HG03378 (cell line): ENCODE measurements at regions not wholly inside any gene's neighbourhood (a gene's known extent, or its start where the extent isn't known, plus 50 kb on each side); places are given as distances from the start of the nearest gene placed in this dataset.

Experiments used
- ATAC-seq: cut with Tn5 transposase; IDR thresholded peaks from one replicate; pipeline ENCODE4 v1.9.1; 2021; ENCODE audit warnings: mild to moderate bottlenecking, moderate library complexity; ENCODE audit not compliant: unreplicated experiment

GRCh38 chr5:88489364-88489763 is 220.7 kb upstream of the TMEM161B start:
- ATAC-seq: no peak

DNA sequence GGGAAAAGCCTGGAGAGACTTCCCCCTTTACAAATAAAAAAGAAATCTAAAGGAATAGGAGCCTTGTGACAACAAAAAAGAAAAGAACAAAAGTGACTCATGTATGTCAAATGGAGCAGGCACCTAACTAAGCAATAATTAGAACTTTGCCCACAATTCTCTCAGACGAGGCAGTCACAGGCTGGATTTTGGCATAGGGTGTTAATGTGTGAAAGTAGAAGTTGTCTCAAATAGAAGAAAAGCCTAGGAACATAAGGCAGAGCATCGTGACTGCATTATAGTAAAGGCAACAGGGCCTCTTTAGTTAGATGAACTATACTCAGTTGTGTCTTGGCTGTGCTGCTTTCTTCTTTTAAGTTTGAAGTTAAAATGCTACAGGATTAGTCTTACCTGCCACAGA is 219.9 kb upstream of the TMEM161B start:
- ATAC-seq: no peak

- ATAC-seq: no peak
Observed at GRCh38 chr5:88488130-88488529, 219.5 kb upstream of the TMEM161B start.

- no peak for ATAC-seq
Observed at GRCh38 chr5:88487066-88487465, 218.4 kb upstream of the TMEM161B start.

DNA sequence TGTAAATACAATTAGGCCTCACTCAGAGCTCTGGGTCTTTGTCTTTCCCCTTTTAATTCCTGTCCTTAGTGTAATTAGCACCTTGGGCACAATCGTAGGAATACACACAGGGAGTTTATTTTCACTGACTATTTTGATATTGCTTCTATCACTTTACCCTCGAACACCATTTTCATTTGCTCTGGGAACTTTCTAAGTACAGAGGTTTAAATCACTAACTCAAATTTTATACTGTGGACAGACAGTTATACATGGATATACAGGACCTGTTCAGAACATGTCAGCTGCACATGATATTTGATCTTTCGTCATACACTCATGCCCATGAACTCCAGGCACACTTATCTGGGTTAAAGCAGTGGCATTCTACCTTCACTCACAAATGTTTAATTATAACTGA is 217.8 kb upstream of the TMEM161B start:
- no peak for ATAC-seq

- no peak for ATAC-seq
Observed at GRCh38 chr5:88485531-88485930, 216.9 kb upstream of the TMEM161B start.

- no peak for ATAC-seq
Observed at GRCh38 chr5:88483964-88484672, 215.5 kb upstream of the TMEM161B start.

- no peak for ATAC-seq
Observed at GRCh38 chr5:88480801-88481499, 212.3 kb upstream of the TMEM161B start.

DNA sequence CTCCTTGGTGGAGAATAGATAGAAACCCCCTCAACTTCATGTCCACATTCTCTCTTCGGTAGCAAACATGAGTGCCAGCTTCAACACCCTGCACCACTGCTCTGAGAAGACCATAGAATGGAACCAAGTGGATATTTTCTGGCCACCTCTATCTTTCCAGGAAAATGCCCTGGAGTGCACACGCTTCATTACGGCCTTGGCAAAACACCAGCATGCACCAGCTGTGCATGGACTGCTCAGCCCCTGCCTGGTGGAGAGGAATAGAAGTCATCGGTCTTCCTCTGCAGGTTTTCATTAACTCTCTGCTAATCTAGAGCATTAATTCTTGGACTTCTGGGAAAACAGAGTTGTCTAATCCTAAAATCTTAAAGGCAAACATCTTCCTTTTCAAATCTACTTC is 211.6 kb upstream of the TMEM161B start:
- no peak for ATAC-seq

DNA sequence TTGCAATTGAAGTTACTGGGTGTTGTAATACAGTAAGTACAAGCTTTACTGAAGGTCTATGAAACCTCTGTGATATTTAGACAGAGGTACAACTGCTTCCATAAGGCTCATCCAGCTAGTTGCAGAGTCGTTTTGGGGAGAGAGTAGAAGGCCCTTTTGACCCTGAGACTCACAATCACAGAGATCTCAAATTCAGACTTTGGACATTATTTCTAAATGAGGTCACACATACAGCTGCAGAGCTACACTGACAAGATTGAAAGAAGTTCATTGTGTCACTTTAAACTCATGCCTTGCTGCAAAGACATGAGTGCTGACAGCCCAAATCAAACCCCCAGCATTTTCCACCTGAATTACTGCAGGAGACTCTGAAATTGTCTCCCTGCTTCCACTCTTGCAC is 205.9 kb upstream of the TMEM161B start:
- ATAC-seq: no peak

GRCh38 chr5:88470745-88471144 is 202.1 kb upstream of the TMEM161B start:
- no peak for ATAC-seq

- ATAC-seq: no peak
Observed at GRCh38 chr5:88459971-88460370, 191.3 kb upstream of the TMEM161B start.

- no peak for ATAC-seq
Observed at GRCh38 chr5:88452820-88453219, 184.2 kb upstream of the TMEM161B start.

- no peak for ATAC-seq
Observed at GRCh38 chr5:88450239-88450638, 181.6 kb upstream of the TMEM161B start.

DNA sequence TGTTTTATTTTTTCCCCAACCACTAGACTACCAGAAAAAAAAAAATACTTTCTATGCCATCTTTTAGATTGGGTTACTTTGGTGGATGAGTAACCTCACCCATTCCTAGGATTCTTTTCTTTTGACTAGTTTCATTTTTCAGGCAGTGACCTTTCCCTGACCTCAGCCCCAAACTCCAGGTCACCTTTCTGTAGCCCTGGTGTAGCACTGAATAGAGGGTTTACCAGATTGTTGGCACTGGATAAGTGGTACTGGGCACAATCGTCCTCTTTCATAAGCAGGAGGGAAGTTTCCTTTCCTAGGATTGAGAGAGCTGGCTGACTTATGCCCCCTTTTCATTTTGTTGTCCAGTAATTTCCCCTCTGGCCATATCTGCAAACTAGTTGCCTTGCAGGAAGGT is 169.4 kb upstream of the TMEM161B start:
- no peak for ATAC-seq

GRCh38 chr5:88436290-88436689 is 167.6 kb upstream of the TMEM161B start:
- no peak for ATAC-seq

DNA sequence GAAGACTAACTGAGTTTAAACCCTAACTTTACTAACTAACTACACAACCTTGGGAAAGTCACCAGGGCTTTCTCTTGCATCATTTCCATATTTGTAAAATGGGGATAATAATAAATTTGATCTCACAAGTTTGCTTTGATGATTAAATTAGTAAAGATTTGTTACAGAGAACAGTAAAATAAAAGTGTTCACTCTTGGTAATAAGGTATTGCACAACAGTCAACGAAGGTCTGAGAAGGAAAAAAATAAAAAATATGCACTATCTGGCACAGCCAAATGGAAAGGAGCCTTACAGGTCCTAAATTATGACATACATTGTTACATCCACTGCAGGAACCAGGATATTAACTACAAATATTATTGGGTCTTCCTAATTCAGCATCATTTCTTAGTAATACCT is 160.0 kb upstream of the TMEM161B start:
- ATAC-seq: no peak

DNA sequence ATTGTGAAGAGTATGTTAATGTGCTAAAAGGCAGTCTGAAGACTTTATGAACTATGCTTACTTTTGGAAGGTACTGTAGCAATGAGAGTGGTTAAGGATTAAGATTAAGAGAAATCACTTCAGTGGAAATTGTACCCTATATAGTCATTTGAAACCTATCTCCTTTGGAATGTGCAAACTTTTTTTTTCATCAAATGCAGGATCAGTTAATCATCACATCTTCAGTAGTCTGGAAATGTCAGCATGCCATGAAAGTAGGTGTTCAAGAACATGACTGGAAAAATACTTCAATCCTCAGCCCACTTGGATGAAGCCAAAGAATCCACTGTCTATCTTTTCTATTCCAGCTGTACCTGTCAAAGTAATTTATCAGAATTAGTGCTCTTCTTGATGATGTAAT is 157.8 kb upstream of the TMEM161B start:
- no peak for ATAC-seq

DNA sequence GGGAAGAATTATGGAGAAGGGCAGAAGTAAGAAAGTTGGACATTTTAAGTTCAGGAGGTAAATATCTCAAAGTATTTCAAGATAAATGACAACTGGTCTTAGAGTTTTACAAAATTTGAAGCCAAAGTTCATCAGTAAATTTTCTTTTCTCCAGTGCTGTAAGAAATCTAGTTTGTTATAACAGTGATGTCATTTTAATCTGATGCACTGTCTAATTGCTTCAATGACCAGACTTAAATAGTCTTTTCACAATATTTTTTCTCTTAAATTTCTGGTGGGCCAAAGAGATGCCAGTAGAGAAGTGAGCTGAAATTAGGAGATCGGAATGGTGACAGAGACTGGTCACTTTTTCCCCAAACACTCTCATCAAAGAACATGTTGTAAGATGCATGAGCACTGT is 156.5 kb upstream of the TMEM161B start:
- no peak for ATAC-seq

GRCh38 chr5:88419931-88420330 is 151.3 kb upstream of the TMEM161B start:
- ATAC-seq: no peak

DNA sequence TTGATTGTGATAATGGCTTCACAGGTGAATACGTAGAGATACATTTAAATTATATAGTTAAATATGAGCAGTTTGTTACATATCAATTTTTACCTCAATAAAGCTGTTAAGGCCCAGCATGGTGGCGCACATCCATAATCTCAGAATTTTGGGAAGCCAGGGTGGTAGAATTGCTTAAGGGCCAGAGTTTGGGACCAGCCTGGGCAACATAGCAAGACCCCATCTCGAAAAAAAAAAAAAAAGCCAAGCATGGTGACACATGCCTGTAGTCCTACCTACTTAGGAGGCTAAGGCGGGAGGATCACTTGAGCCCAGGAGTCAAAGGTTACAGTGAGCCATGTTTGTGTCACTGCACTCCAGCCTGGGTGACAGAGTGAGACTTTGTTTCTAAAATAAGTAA is 138.7 kb upstream of the TMEM161B start:
- ATAC-seq: no peak

DNA sequence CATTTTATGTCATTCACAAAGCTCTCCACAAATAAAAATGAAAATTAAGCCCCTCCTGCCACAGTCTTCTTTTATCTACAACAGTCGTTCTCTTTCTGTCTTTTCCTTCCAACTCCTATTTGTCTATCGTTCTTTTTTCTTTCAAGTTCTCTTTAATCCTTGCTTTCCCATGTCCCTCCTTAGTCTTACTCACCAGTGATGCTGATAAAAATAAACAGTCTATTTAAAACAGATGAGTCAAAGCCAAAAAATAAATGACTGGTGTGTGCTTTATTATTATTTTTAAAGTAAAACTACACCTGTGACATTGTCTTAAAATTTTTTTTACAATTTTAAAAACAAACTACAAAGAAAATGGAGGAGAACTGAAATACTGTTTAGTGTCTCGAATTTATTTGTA is 137.1 kb upstream of the TMEM161B start:
- ATAC-seq: no peak

DNA sequence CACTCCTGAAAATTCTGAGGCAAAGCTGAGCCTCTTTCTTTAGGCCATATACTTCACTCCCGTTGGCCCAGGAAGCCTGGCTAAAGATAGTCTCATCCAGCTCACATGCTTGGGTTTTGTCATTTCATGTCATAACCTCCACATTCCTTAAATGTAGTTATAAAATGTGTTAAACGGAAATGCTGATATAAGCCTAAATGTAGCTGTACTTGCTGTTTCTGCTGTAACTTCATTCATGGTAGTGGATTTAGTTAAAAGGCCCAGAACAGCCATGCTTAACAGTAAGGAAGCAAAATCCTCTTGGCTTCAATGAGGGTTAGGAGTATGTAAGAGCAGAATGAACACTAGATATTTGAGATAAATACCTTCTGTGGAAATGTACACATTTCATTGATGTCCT is 135.8 kb upstream of the TMEM161B start:
- no peak for ATAC-seq
